NB4 (cell line): ENCODE measurements at regions not wholly inside any gene's neighbourhood (a gene's known extent, or its start where the extent isn't known, plus 50 kb on each side); places are given as distances from the start of the nearest gene placed in this dataset.

Experiments used
- DNase-seq: peaks from one replicate; pipeline ENCODE4 v3.0.0; 2010; ENCODE audit warnings: low read depth
- H3K4me3 ChIP-seq: one replicate; pipeline ENCODE4 v1.5.1; 2011; ENCODE audit warnings: mild to moderate bottlenecking, low read depth, low read length, moderate library complexity
- MYC ChIP-seq: IDR thresholded peaks from 2 replicates; pipeline ENCODE4 v1.6.1; 2011; ENCODE audit warnings: low read depth, low read length
- POLR2A ChIP-seq: IDR thresholded peaks from 2 replicates; pipeline ENCODE4 v1.6.1; 2011; ENCODE audit warnings: mild to moderate bottlenecking; ENCODE audit not compliant: insufficient read length; ENCODE audit errors: extremely low read depth
- TF ChIP-seq, protein P1 (sequence below): IDR thresholded peaks from 2 replicates; pipeline ENCODE4 v1.6.1; 2011; ENCODE audit warnings: low read depth, low read length
- TF ChIP-seq, protein P2 (sequence below): IDR thresholded peaks from one replicate; pipeline ENCODE4 v1.5.1; 2012; ENCODE audit warnings: low read depth, low read length

- H3K4me3 ChIP-seq: no peak overlapping the region
- no peak for DNase-seq
- TF ChIP-seq, protein P1, sequence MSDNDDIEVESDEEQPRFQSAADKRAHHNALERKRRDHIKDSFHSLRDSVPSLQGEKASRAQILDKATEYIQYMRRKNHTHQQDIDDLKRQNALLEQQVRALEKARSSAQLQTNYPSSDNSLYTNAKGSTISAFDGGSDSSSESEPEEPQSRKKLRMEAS: no peak
- TF ChIP-seq MYC: no peak
- TF ChIP-seq POLR2A: no peak
- TF ChIP-seq, protein P2, sequence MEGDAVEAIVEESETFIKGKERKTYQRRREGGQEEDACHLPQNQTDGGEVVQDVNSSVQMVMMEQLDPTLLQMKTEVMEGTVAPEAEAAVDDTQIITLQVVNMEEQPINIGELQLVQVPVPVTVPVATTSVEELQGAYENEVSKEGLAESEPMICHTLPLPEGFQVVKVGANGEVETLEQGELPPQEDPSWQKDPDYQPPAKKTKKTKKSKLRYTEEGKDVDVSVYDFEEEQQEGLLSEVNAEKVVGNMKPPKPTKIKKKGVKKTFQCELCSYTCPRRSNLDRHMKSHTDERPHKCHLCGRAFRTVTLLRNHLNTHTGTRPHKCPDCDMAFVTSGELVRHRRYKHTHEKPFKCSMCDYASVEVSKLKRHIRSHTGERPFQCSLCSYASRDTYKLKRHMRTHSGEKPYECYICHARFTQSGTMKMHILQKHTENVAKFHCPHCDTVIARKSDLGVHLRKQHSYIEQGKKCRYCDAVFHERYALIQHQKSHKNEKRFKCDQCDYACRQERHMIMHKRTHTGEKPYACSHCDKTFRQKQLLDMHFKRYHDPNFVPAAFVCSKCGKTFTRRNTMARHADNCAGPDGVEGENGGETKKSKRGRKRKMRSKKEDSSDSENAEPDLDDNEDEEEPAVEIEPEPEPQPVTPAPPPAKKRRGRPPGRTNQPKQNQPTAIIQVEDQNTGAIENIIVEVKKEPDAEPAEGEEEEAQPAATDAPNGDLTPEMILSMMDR: no peak
Measured at GRCh38 chrX:16039834-16040233, 83.5 kb upstream of the GRPR start.

DNA sequence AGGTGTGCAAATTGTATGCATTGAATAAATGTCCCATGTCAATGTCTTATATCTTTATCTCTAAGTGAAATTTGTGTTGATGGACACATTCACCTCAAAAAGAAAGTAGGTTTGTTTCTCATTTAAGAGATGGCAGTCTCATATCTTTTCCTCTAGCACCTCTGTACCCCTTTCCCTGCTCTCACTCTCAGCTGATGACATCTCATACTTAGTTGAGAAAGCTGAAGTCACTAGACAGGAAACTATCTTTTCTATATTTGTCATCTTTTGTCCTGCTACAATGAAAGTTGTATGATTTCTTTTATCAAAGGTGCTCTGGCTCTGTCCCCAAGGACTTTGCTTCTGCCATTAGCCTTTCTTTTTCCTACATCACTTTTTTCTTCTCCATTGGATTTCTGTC, 84.0 kb upstream of the GRPR start:
- no peak for DNase-seq
- TF ChIP-seq, protein P2: no peak
- TF ChIP-seq, protein P1: no peak
- no peak for TF ChIP-seq POLR2A
- TF ChIP-seq MYC: no peak
- H3K4me3 ChIP-seq: no peak overlapping the region

- TF ChIP-seq, protein P1: no peak
- TF ChIP-seq, protein P2: no peak
- TF ChIP-seq POLR2A (no peak), MYC (no peak)
- DNase-seq: no peak
- no peak overlapping the region for H3K4me3 ChIP-seq
Measured at GRCh38 chrX:16033331-16033730, 90.0 kb upstream of the GRPR start.

DNA sequence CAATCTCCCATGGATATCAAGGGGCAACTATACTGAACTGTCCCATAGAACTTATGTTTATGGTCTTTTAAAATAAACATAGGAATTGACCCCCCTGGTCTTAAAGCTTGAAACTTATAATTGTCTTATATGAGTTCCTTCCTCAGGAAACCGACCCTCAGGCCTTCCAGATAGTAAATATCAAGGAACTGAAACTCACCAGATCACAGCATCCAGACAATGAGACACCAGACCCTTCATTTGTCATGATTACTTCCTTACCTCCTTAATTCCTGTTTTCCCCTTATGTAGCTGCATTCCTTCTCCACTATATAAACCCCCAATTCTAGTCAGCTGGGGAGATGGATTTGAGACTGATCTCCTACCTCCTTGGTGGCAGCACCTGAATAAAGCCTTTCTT, 94.8 kb upstream of the GRPR start:
- DNase-seq: no peak
- no peak overlapping the region for H3K4me3 ChIP-seq
- no peak for TF ChIP-seq POLR2A
- TF ChIP-seq, protein P1: no peak
- TF ChIP-seq, protein P2: no peak
- no peak for TF ChIP-seq MYC

DNA sequence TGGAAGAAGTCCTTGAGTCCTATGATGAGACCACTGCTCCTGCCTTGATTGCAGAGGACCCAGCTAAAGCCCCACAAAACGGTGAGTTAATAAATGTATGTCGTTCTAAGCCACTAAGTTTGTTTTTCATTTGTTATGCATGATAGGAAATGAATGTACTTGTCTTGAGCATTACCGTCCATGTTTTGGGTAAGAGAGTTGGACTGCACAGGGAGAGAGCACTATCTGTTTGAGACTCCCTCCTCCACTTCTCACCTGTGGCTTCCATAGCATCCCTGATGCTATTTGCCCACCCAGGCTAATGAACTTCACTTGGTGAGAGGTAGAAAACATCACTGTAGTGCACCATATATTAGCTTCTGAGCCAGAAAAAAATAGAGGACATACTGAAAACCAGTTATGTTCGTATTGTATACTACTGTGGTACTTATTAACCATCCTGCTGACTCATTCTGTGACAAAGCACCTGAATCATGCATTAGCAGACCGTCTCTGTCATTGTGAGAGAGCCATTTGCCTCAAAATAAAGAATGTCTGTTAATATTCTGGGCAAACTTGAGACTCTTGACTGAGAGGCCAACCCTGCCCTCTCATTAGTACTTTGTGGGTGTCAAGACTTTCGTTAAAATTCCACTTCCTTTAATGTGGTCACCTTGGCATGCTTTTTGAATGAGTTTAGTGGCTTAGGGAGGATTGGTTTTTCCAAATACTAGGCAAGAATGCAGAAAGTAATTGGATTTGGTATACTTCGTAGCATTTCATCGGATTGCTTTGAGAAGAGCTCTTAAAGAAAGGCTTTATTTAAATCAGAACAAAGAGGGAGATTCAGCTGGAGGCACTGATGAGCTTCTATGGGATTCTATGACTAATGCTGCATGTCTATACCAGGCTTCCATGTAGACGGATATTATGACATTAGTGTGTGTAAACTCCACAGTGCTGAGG, 99.3 kb upstream of the GRPR start:
- DNase-seq: no peak
- no peak overlapping the region for H3K4me3 ChIP-seq
- TF ChIP-seq POLR2A (no peak), MYC (no peak)
- TF ChIP-seq, protein P2: no peak
- TF ChIP-seq, protein P1: no peak
